ENCODE measurements at regions not wholly inside any gene's neighbourhood (a gene's known extent, or its start where the extent isn't known, plus 50 kb on each side); places are given as distances from the start of the nearest gene placed in this dataset.

- no peak for DNase-seq
Measured at GRCh38 chr17:73724990-73725389, 80.7 kb upstream of the SDK2 start.

GRCh38 chr17:73725794-73726515, 81.7 kb upstream of the SDK2 start:
- DNase-seq: no peak

GRCh38 chr17:73727941-73728340, 83.7 kb upstream of the SDK2 start:
- DNase-seq: no peak

GRCh38 chr17:73729101-73729500, 84.9 kb upstream of the SDK2 start:
- no peak for DNase-seq

GRCh38 chr17:73731733-73732132, 87.5 kb upstream of the SDK2 start:
- no peak for DNase-seq

- no peak for DNase-seq
Measured at GRCh38 chr17:73733517-73733916, 89.3 kb upstream of the SDK2 start.

GRCh38 chr17:73735245-73735644, 91.0 kb upstream of the SDK2 start:
- DNase-seq: no peak

- DNase-seq: no peak
Measured at GRCh38 chr17:73738751-73739575, 94.7 kb upstream of the SDK2 start.

GRCh38 chr17:73740370-73740769, 96.1 kb upstream of the SDK2 start:
- DNase-seq: no peak

GRCh38 chr17:73742948-73743381, 98.7 kb upstream of the SDK2 start:
- DNase-seq: no peak

GRCh38 chr17:73743518-73744201, 99.4 kb upstream of the SDK2 start:
- DNase-seq: no peak

GRCh38 chr17:73744411-73744810, 100.2 kb upstream of the SDK2 start:
- DNase-seq: no peak

GRCh38 chr17:73746314-73747073, 102.2 kb upstream of the SDK2 start:
- DNase-seq: no peak

- no peak for DNase-seq
Measured at GRCh38 chr17:73747221-73748002, 103.2 kb upstream of the SDK2 start.

- DNase-seq: no peak
Measured at GRCh38 chr17:73748508-73748907, 104.3 kb upstream of the SDK2 start.

- no peak for DNase-seq
Measured at GRCh38 chr17:73749337-73749823, 105.1 kb upstream of the SDK2 start.

GRCh38 chr17:73749928-73750605, 105.8 kb upstream of the SDK2 start:
- DNase-seq: no peak

- no peak for DNase-seq
Measured at GRCh38 chr17:73750975-73751374, 106.7 kb upstream of the SDK2 start.

GRCh38 chr17:73753751-73754496, 109.7 kb upstream of the SDK2 start:
- no peak for DNase-seq

GRCh38 chr17:73754886-73755400, 110.7 kb upstream of the SDK2 start:
- no peak for DNase-seq

Measured in stimulated activated CD8-positive, alpha-beta memory T cell treated with anti-CD3 and anti-CD28 coated beads, Interleukin-4, amount 100 ng/mL, for 48 hours (primary cell).